ENCODE measurements at regions not wholly inside any gene's neighbourhood (a gene's known extent, or its start where the extent isn't known, plus 50 kb on each side); places are given as distances from the start of the nearest gene placed in this dataset.
"Not testable (repeated sequence)": the region's sequence is repeated elsewhere in the genome, so short reads cannot be mapped to it uniquely, and the experiment has no call there.

GRCh38 chr15:53208751-53209150, 418.6 kb upstream of the ONECUT1 start:
- Histone ChIP-seq H3K4me3 (ENCODE audit: low read depth in 1 of 5, low read length in 5 of 5) (no peak overlapping the region), H3K36me3 (ENCODE audit: control insufficient read depth in 5 of 5, insufficient read depth in 5 of 5, low read length in 5 of 5) (no peaks in the 10 kb centered on the region), H3K27ac (ENCODE audit: low read depth, low read length) (no peak overlapping the region), H3K27me3 (ENCODE audit: control insufficient read depth in 5 of 5, insufficient read depth in 4 of 5, low read length in 5 of 5) (peaks cover 0 to 3% (median 0%) of the 10 kb centered on the region in 5 donors), H3K9me3 (ENCODE audit: control insufficient read depth in 5 of 5, low read length in 5 of 5) (peaks cover 0 to 5% (median 0%) of the 10 kb centered on the region in 5 donors), H3K4me1 (ENCODE audit: control insufficient read depth in 5 of 5, insufficient read depth in 5 of 5, low read length in 5 of 5) (no peaks in the 10 kb centered on the region), H3K9ac (ENCODE audit: low read length in 5 of 5) (no peak overlapping the region)

GRCh38 chr15:53203454-53203853, 413.3 kb upstream of the ONECUT1 start:
- Histone ChIP-seq H3K4me3 (ENCODE audit: low read depth in 1 of 5, low read length in 5 of 5) (no peak overlapping the region), H3K4me1 (ENCODE audit: control insufficient read depth in 5 of 5, insufficient read depth in 5 of 5, low read length in 5 of 5) (no peaks in the 10 kb centered on the region), H3K36me3 (ENCODE audit: control insufficient read depth in 5 of 5, insufficient read depth in 5 of 5, low read length in 5 of 5) (no peaks in the 10 kb centered on the region), H3K27ac (ENCODE audit: low read depth, low read length) (no peak overlapping the region), H3K9me3 (ENCODE audit: control insufficient read depth in 5 of 5, low read length in 5 of 5) (peaks cover 0 to 5% (median 0%) of the 10 kb centered on the region in 5 donors), H3K27me3 (ENCODE audit: control insufficient read depth in 5 of 5, insufficient read depth in 4 of 5, low read length in 5 of 5) (peaks cover 0 to 3% (median 2%) of the 10 kb centered on the region in 5 donors), H3K9ac (ENCODE audit: low read length in 5 of 5) (no peak overlapping the region)

- no peaks in the 10 kb centered on the region for H3K36me3 ChIP-seq (ENCODE audit: control insufficient read depth in 5 of 5, insufficient read depth in 5 of 5, low read length in 5 of 5)
- H3K27ac ChIP-seq (ENCODE audit: low read depth, low read length), result no peak overlapping the region
- H3K4me1 ChIP-seq (ENCODE audit: control insufficient read depth in 5 of 5, insufficient read depth in 5 of 5, low read length in 5 of 5), result no peaks in the 10 kb centered on the region
- H3K9ac ChIP-seq (ENCODE audit: low read length in 5 of 5), result no peak overlapping the region
- peaks cover 0 to 5% (median 0%) of the 10 kb centered on the region in 5 donors for H3K9me3 ChIP-seq (ENCODE audit: control insufficient read depth in 5 of 5, low read length in 5 of 5)
- no peak overlapping the region for H3K4me3 ChIP-seq (ENCODE audit: low read depth in 1 of 5, low read length in 5 of 5)
- peaks cover 0 to 7% (median 3%) of the 10 kb centered on the region in 5 donors for H3K27me3 ChIP-seq (ENCODE audit: control insufficient read depth in 5 of 5, insufficient read depth in 4 of 5, low read length in 5 of 5)
Observed at GRCh38 chr15:53202876-53203275, 412.7 kb upstream of the ONECUT1 start.

GRCh38 chr15:53197426-53197839, 407.3 kb upstream of the ONECUT1 start:
- H3K9ac ChIP-seq (ENCODE audit: low read length in 5 of 5), result no peak overlapping the region
- H3K4me3 ChIP-seq (ENCODE audit: low read depth in 1 of 5, low read length in 5 of 5), result no peak overlapping the region
- peaks cover 0 to 5% (median 0%) of the 10 kb centered on the region in 5 donors for H3K4me1 ChIP-seq (ENCODE audit: control insufficient read depth in 5 of 5, insufficient read depth in 5 of 5, low read length in 5 of 5)
- H3K36me3 ChIP-seq (ENCODE audit: control insufficient read depth in 5 of 5, insufficient read depth in 5 of 5, low read length in 5 of 5), result no peaks in the 10 kb centered on the region
- H3K27ac ChIP-seq (ENCODE audit: low read depth, low read length), result no peak overlapping the region
- H3K9me3 ChIP-seq (ENCODE audit: control insufficient read depth in 5 of 5, low read length in 5 of 5), result no peaks in the 10 kb centered on the region
- H3K27me3 ChIP-seq (ENCODE audit: control insufficient read depth in 5 of 5, insufficient read depth in 4 of 5, low read length in 5 of 5), result peaks cover 0 to 12% (median 4%) of the 10 kb centered on the region in 5 donors

- Histone ChIP-seq H3K4me3 (ENCODE audit: low read depth in 1 of 5, low read length in 5 of 5) (no peak overlapping the region), H3K4me1 (ENCODE audit: control insufficient read depth in 5 of 5, insufficient read depth in 5 of 5, low read length in 5 of 5) (peaks cover 0 to 5% (median 0%) of the 10 kb centered on the region in 5 donors), H3K9me3 (ENCODE audit: control insufficient read depth in 5 of 5, low read length in 5 of 5) (no peaks in the 10 kb centered on the region), H3K27me3 (ENCODE audit: control insufficient read depth in 5 of 5, insufficient read depth in 4 of 5, low read length in 5 of 5) (peaks cover 0 to 12% (median 4%) of the 10 kb centered on the region in 5 donors), H3K9ac (ENCODE audit: low read length in 5 of 5) (no peak overlapping the region), H3K27ac (ENCODE audit: low read depth, low read length) (no peak overlapping the region), H3K36me3 (ENCODE audit: control insufficient read depth in 5 of 5, insufficient read depth in 5 of 5, low read length in 5 of 5) (no peaks in the 10 kb centered on the region)
Observed at GRCh38 chr15:53196788-53197187, 406.7 kb upstream of the ONECUT1 start.

GRCh38 chr15:53196242-53196641, 406.1 kb upstream of the ONECUT1 start:
- Histone ChIP-seq H3K36me3 (ENCODE audit: control insufficient read depth in 5 of 5, insufficient read depth in 5 of 5, low read length in 5 of 5) (no peaks in the 10 kb centered on the region), H3K9ac (ENCODE audit: low read length in 5 of 5) (no peak overlapping the region), H3K9me3 (ENCODE audit: control insufficient read depth in 5 of 5, low read length in 5 of 5) (no peaks in the 10 kb centered on the region), H3K27me3 (ENCODE audit: control insufficient read depth in 5 of 5, insufficient read depth in 4 of 5, low read length in 5 of 5) (peaks cover 0 to 12% (median 4%) of the 10 kb centered on the region in 5 donors), H3K4me1 (ENCODE audit: control insufficient read depth in 5 of 5, insufficient read depth in 5 of 5, low read length in 5 of 5) (peaks cover 0 to 5% (median 0%) of the 10 kb centered on the region in 5 donors), H3K27ac (ENCODE audit: low read depth, low read length) (no peak overlapping the region), H3K4me3 (ENCODE audit: low read depth in 1 of 5, low read length in 5 of 5) (no peak overlapping the region)

- no peak overlapping the region for H3K27ac ChIP-seq (ENCODE audit: low read depth, low read length)
- no peaks in the 10 kb centered on the region for H3K36me3 ChIP-seq (ENCODE audit: control insufficient read depth in 5 of 5, insufficient read depth in 5 of 5, low read length in 5 of 5)
- peaks cover 0 to 10% (median 4%) of the 10 kb centered on the region in 5 donors for H3K27me3 ChIP-seq (ENCODE audit: control insufficient read depth in 5 of 5, insufficient read depth in 4 of 5, low read length in 5 of 5)
- peaks cover 0 to 5% (median 0%) of the 10 kb centered on the region in 5 donors for H3K4me1 ChIP-seq (ENCODE audit: control insufficient read depth in 5 of 5, insufficient read depth in 5 of 5, low read length in 5 of 5)
- no peaks in the 10 kb centered on the region for H3K9me3 ChIP-seq (ENCODE audit: control insufficient read depth in 5 of 5, low read length in 5 of 5)
- H3K9ac ChIP-seq (ENCODE audit: low read length in 5 of 5), result no peak overlapping the region
- H3K4me3 ChIP-seq (ENCODE audit: low read depth in 1 of 5, low read length in 5 of 5), result no peak overlapping the region
Observed at GRCh38 chr15:53193149-53193548, 403.0 kb upstream of the ONECUT1 start.

- Histone ChIP-seq H3K9me3 (ENCODE audit: control insufficient read depth in 5 of 5, low read length in 5 of 5) (no peaks in the 10 kb centered on the region), H3K36me3 (ENCODE audit: control insufficient read depth in 5 of 5, insufficient read depth in 5 of 5, low read length in 5 of 5) (no peaks in the 10 kb centered on the region), H3K9ac (ENCODE audit: low read length in 5 of 5) (no peak overlapping the region), H3K4me3 (ENCODE audit: low read depth in 1 of 5, low read length in 5 of 5) (no peak overlapping the region), H3K4me1 (ENCODE audit: control insufficient read depth in 5 of 5, insufficient read depth in 5 of 5, low read length in 5 of 5) (no peaks in the 10 kb centered on the region), H3K27ac (ENCODE audit: low read depth, low read length) (no peak overlapping the region), H3K27me3 (ENCODE audit: control insufficient read depth in 5 of 5, insufficient read depth in 4 of 5, low read length in 5 of 5) (no peaks in the 10 kb centered on the region)
Observed at GRCh38 chr15:53189860-53190259, 399.7 kb upstream of the ONECUT1 start.

GRCh38 chr15:53183449-53183848, 393.3 kb upstream of the ONECUT1 start:
- H3K4me3 ChIP-seq (ENCODE audit: low read depth in 1 of 5, low read length in 5 of 5); H3K27ac ChIP-seq (ENCODE audit: low read depth, low read length); H3K36me3 ChIP-seq (ENCODE audit: control insufficient read depth in 5 of 5, insufficient read depth in 5 of 5, low read length in 5 of 5); H3K4me1 ChIP-seq (ENCODE audit: control insufficient read depth in 5 of 5, insufficient read depth in 5 of 5, low read length in 5 of 5); H3K9ac ChIP-seq (ENCODE audit: low read length in 5 of 5); H3K9me3 ChIP-seq (ENCODE audit: control insufficient read depth in 5 of 5, low read length in 5 of 5); H3K27me3 ChIP-seq (ENCODE audit: control insufficient read depth in 5 of 5, insufficient read depth in 4 of 5, low read length in 5 of 5): not testable (repeated sequence)

GRCh38 chr15:53171571-53171970, 381.4 kb upstream of the ONECUT1 start:
- Histone ChIP-seq H3K27me3 (ENCODE audit: control insufficient read depth in 5 of 5, insufficient read depth in 4 of 5, low read length in 5 of 5) (no peaks in the 10 kb centered on the region), H3K4me3 (ENCODE audit: low read depth in 1 of 5, low read length in 5 of 5) (no peak overlapping the region), H3K4me1 (ENCODE audit: control insufficient read depth in 5 of 5, insufficient read depth in 5 of 5, low read length in 5 of 5) (no peaks in the 10 kb centered on the region), H3K9me3 (ENCODE audit: control insufficient read depth in 5 of 5, low read length in 5 of 5) (no peaks in the 10 kb centered on the region), H3K36me3 (ENCODE audit: control insufficient read depth in 5 of 5, insufficient read depth in 5 of 5, low read length in 5 of 5) (no peaks in the 10 kb centered on the region), H3K9ac (ENCODE audit: low read length in 5 of 5) (no peak overlapping the region), H3K27ac (ENCODE audit: low read depth, low read length) (no peak overlapping the region)

All from subcutaneous abdominal adipose tissue (tissue), 5 donors.